HEK293 (cell line): ENCODE measurements at regions not wholly inside any gene's neighbourhood (a gene's known extent, or its start where the extent isn't known, plus 50 kb on each side); places are given as distances from the start of the nearest gene placed in this dataset.

Source experiments
- ATF2 ChIP-seq: fragments of 450-650 bp; formaldehyde crosslinking; IDR thresholded peaks from 2 replicates; pipeline ENCODE4 v1.5.1; 2016; ENCODE audit warnings: missing biosample characterization, missing genetic modification characterization, low read depth
- SALL2 ChIP-seq: fragments of 450-650 bp; formaldehyde crosslinking; IDR thresholded peaks from 2 replicates; pipeline ENCODE4 v1.5.0; 2017; ENCODE audit warnings: missing biosample characterization, mild to moderate bottlenecking, missing genetic modification characterization, borderline replicate concordance
- ZBTB1 ChIP-seq: fragments of 450-650 bp; formaldehyde crosslinking; IDR thresholded peaks from 2 replicates; pipeline ENCODE4 v1.5.1; 2016; ENCODE audit warnings: missing biosample characterization, missing genetic modification characterization
- ZNF132 ChIP-seq: fragments of 450-650 bp; formaldehyde crosslinking; IDR thresholded peaks from 2 replicates; pipeline ENCODE4 v1.5.1; 2017; ENCODE audit warnings: missing biosample characterization, missing genetic modification characterization, borderline replicate concordance
- ZNF350 ChIP-seq: fragments of 450-650 bp; formaldehyde crosslinking; IDR thresholded peaks from 2 replicates; pipeline ENCODE4 v1.5.0; 2017; ENCODE audit warnings: missing biosample characterization, mild to moderate bottlenecking, missing genetic modification characterization
- TF ChIP-seq, protein P1 (sequence below): fragments of 450-650 bp; formaldehyde crosslinking; IDR thresholded peaks from 2 replicates; pipeline ENCODE4 v1.5.1; 2016; ENCODE audit warnings: missing biosample characterization, missing genetic modification characterization
- TF ChIP-seq, protein P2 (sequence below): fragments of 450-650 bp; formaldehyde crosslinking; IDR thresholded peaks from 2 replicates; pipeline ENCODE4 v1.5.1; 2017; ENCODE audit warnings: missing biosample characterization, missing genetic modification characterization

DNA sequence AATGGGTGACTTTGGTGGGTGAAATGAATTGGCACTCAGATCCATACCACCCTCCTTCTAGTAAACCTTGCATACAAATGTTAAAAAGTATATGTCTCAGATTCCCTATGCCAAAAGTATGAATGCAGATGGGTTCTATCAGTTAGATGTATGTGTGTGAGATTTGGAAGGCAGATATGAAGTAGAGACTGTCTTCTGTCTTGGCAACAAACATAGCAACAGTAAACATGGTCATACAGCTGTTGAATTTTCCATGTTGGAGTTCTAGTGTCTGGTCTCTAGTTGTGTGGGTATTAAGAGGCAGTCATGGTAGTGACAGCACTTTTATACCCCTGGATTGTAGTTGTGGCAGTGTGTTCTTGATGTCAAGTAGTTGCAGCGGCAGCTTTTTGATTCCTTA is 125.6 kb upstream of the PITX1 start:
- no peak for TF ChIP-seq ZNF350
- TF ChIP-seq, protein P1, sequence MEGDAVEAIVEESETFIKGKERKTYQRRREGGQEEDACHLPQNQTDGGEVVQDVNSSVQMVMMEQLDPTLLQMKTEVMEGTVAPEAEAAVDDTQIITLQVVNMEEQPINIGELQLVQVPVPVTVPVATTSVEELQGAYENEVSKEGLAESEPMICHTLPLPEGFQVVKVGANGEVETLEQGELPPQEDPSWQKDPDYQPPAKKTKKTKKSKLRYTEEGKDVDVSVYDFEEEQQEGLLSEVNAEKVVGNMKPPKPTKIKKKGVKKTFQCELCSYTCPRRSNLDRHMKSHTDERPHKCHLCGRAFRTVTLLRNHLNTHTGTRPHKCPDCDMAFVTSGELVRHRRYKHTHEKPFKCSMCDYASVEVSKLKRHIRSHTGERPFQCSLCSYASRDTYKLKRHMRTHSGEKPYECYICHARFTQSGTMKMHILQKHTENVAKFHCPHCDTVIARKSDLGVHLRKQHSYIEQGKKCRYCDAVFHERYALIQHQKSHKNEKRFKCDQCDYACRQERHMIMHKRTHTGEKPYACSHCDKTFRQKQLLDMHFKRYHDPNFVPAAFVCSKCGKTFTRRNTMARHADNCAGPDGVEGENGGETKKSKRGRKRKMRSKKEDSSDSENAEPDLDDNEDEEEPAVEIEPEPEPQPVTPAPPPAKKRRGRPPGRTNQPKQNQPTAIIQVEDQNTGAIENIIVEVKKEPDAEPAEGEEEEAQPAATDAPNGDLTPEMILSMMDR (tag by site-specific recombination) = no peak
- no peak for TF ChIP-seq ZNF132 (tag by site-specific recombination)
- no peak for TF ChIP-seq ZBTB1
- TF ChIP-seq, protein P2, sequence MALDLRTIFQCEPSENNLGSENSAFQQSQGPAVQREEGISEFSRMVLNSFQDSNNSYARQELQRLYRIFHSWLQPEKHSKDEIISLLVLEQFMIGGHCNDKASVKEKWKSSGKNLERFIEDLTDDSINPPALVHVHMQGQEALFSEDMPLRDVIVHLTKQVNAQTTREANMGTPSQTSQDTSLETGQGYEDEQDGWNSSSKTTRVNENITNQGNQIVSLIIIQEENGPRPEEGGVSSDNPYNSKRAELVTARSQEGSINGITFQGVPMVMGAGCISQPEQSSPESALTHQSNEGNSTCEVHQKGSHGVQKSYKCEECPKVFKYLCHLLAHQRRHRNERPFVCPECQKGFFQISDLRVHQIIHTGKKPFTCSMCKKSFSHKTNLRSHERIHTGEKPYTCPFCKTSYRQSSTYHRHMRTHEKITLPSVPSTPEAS (tag by site-specific recombination) = no peak
- TF ChIP-seq SALL2 = no peak
- no peak for TF ChIP-seq ATF2
